Neural progenitor cell (in vitro differentiated cells): ENCODE measurements at regions not wholly inside any gene's neighbourhood (a gene's known extent, or its start where the extent isn't known, plus 50 kb on each side); places are given as distances from the start of the nearest gene placed in this dataset.

ENCODE experiments used
- DNase-seq: peaks from one replicate; pipeline ENCODE4 v3.0.0-alpha.2; 2016; ENCODE audit warnings: low spot score
- H2AFZ ChIP-seq: fragments of 200-600 bp; sonication (generic); replicated peaks from 2 replicates; pipeline ENCODE4 v1.6.1; 2016; ENCODE audit warnings: antibody characterized with exemption
- H3F3A ChIP-seq: fragments of 200-600 bp; sonication (generic); 2 replicates; pipeline ENCODE4 v1.6.1; 2016; ENCODE audit warnings: antibody characterized with exemption, low read depth
- H3K27ac ChIP-seq: fragments of 200-600 bp; sonication (generic); 2 replicates; pipeline ENCODE4 v1.5.1; 2016; ENCODE audit warnings: mild to moderate bottlenecking
- H3K27me3 ChIP-seq: fragments of 200-600 bp; sonication (generic); 2 replicates; pipeline ENCODE4 v1.6.1; 2016; ENCODE audit warnings: mild to moderate bottlenecking, moderate library complexity
- H3K36me3 ChIP-seq: fragments of 200-600 bp; sonication (generic); 2 replicates; pipeline ENCODE4 v1.5.1; 2016
- H3K4me1 ChIP-seq: fragments of 200-600 bp; sonication (generic); 2 replicates; pipeline ENCODE4 v1.6.1; 2016; ENCODE audit warnings: mixed run types
- H3K4me2 ChIP-seq: fragments of 200-600 bp; sonication (generic); 2 replicates; pipeline ENCODE4 v1.6.1; 2016
- H3K4me3 ChIP-seq: fragments of 200-600 bp; sonication (generic); 2 replicates; pipeline ENCODE4 v1.5.1; 2016
- H3K79me2 ChIP-seq: fragments of 200-600 bp; sonication (generic); 2 replicates; pipeline ENCODE4 v1.6.1; 2016; ENCODE audit warnings: low read depth
- H3K9ac ChIP-seq: fragments of 200-600 bp; sonication (generic); 2 replicates; pipeline ENCODE4 v1.6.1; 2016
- H3K9me3 ChIP-seq: fragments of 200-600 bp; sonication (generic); 2 replicates; pipeline ENCODE4 v1.5.1; 2016; ENCODE audit warnings: low read depth
- H4K20me1 ChIP-seq: fragments of 200-600 bp; sonication (generic); 2 replicates; pipeline ENCODE4 v1.6.1; 2016; ENCODE audit warnings: low read depth
- H3K27ac Mint-ChIP-seq: 3 replicates; pipeline ENCODE4 v1.8.0; 2021; ENCODE audit warnings: mixed read lengths
- H3K27me3 Mint-ChIP-seq: 2 replicates; pipeline ENCODE4 v1.8.0; 2022; ENCODE audit warnings: low read depth, mild to moderate bottlenecking, inconsistent platforms, moderate library complexity, mixed read lengths; ENCODE audit not compliant: insufficient read depth
- H3K36me3 Mint-ChIP-seq: 3 replicates; pipeline ENCODE4 v1.8.0; 2021; ENCODE audit warnings: mixed read lengths
- H3K4me1 Mint-ChIP-seq: 3 replicates; pipeline ENCODE4 v1.8.0; 2021; ENCODE audit warnings: mixed read lengths
- H3K4me3 Mint-ChIP-seq: 3 replicates; pipeline ENCODE4 v1.8.0; 2021; ENCODE audit warnings: mild to moderate bottlenecking, moderate library complexity, mixed read lengths
- H3K9me3 Mint-ChIP-seq: 3 replicates; pipeline ENCODE4 v1.8.0; 2020; ENCODE audit warnings: mixed read lengths
- CTCF ChIP-seq: fragments of 200-600 bp; sonication (generic); IDR thresholded peaks from 2 replicates; pipeline ENCODE4 v1.5.1; 2017; ENCODE audit warnings: antibody characterized with exemption, mild to moderate bottlenecking
- EZH2 ChIP-seq: fragments of 200-600 bp; sonication (generic); IDR thresholded peaks from 2 replicates; pipeline ENCODE4 v1.6.1; 2017; ENCODE audit warnings: antibody characterized with exemption, mild to moderate bottlenecking, moderate library complexity
- EZH2phosphoT487 ChIP-seq: fragments of 200-600 bp; sonication (generic); IDR thresholded peaks from 2 replicates; pipeline ENCODE4 v1.6.1; 2017; ENCODE audit warnings: antibody characterized with exemption

- Histone ChIP-seq H3K9ac (no peak overlapping the region), H3K79me2 (no peaks in the 10 kb centered on the region), H3K27me3 (no peaks in the 10 kb centered on the region), H3K9me3 (no peaks in the 10 kb centered on the region), H2AFZ (no peak overlapping the region), H3F3A (no peaks in the 10 kb centered on the region), H3K27ac (no peak overlapping the region), H3K4me3 (no peak overlapping the region), H3K36me3 (no peaks in the 10 kb centered on the region), H3K4me1 (no peaks in the 10 kb centered on the region), H3K4me2 (no peak overlapping the region), H4K20me1 (no peaks in the 10 kb centered on the region)
- DNase-seq, result no peak
- no peaks in the 10 kb centered on the region for H3K36me3 Mint-ChIP-seq
- H3K4me1 Mint-ChIP-seq, result no peaks in the 10 kb centered on the region
- no peaks in the 10 kb centered on the region for H3K27me3 Mint-ChIP-seq
- H3K9me3 Mint-ChIP-seq, result no peaks in the 10 kb centered on the region
- TF ChIP-seq EZH2phosphoT487, result no peak
- TF ChIP-seq CTCF, result no peak
- no peak for TF ChIP-seq EZH2
- no peak overlapping the region for H3K4me3 Mint-ChIP-seq
- no peak overlapping the region for H3K27ac Mint-ChIP-seq
These were observed 221.2 kb downstream of the LIG4 start for GRCh38 chr13:107994137-107994536.

GRCh38 chr13:107993239-107993949 is 221.9 kb downstream of the LIG4 start:
- Histone ChIP-seq H2AFZ (no peak overlapping the region), H4K20me1 (no peaks in the 10 kb centered on the region), H3K27me3 (no peaks in the 10 kb centered on the region), H3K36me3 (no peaks in the 10 kb centered on the region), H3K4me2 (no peak overlapping the region), H3K27ac (no peak overlapping the region), H3K4me3 (no peak overlapping the region), H3K4me1 (no peaks in the 10 kb centered on the region), H3K79me2 (no peaks in the 10 kb centered on the region), H3F3A (no peaks in the 10 kb centered on the region), H3K9me3 (no peaks in the 10 kb centered on the region), H3K9ac (no peak overlapping the region)
- no peaks in the 10 kb centered on the region for H3K4me1 Mint-ChIP-seq
- no peak overlapping the region for H3K4me3 Mint-ChIP-seq
- no peak for TF ChIP-seq EZH2
- no peak for TF ChIP-seq CTCF
- no peak for TF ChIP-seq EZH2phosphoT487
- no peaks in the 10 kb centered on the region for H3K36me3 Mint-ChIP-seq
- no peak overlapping the region for H3K27ac Mint-ChIP-seq
- DNase-seq, result no peak
- H3K27me3 Mint-ChIP-seq, result no peaks in the 10 kb centered on the region
- H3K9me3 Mint-ChIP-seq, result no peaks in the 10 kb centered on the region

- no peak overlapping the region for H3K27ac Mint-ChIP-seq
These were observed 222.8 kb downstream of the LIG4 start for GRCh38 chr13:107992542-107992941.

More at GRCh38 chr13:107992542-107992941, 222.8 kb downstream of the LIG4 start:
- no peak overlapping the region for H3K27ac ChIP-seq
- no peaks in the 10 kb centered on the region for H3K36me3 Mint-ChIP-seq
- H3K9me3 Mint-ChIP-seq, result no peaks in the 10 kb centered on the region
- H3F3A ChIP-seq, result no peaks in the 10 kb centered on the region
- no peak overlapping the region for H3K4me3 ChIP-seq
- no peak overlapping the region for H3K4me3 Mint-ChIP-seq
- H3K79me2 ChIP-seq, result no peaks in the 10 kb centered on the region
- no peak overlapping the region for H3K9ac ChIP-seq
- no peaks in the 10 kb centered on the region for H4K20me1 ChIP-seq
- TF ChIP-seq EZH2phosphoT487 (no peak), CTCF (no peak), EZH2 (no peak)
- H3K4me1 ChIP-seq, result no peaks in the 10 kb centered on the region
- no peak overlapping the region for H3K4me2 ChIP-seq
- H3K9me3 ChIP-seq, result no peaks in the 10 kb centered on the region
- peak overlapping the region; percentile 26 for H2AFZ ChIP-seq
- DNase-seq, result no peak
- no peaks in the 10 kb centered on the region for H3K27me3 Mint-ChIP-seq
- no peaks in the 10 kb centered on the region for H3K36me3 ChIP-seq
- no peaks in the 10 kb centered on the region for H3K27me3 ChIP-seq
- no peaks in the 10 kb centered on the region for H3K4me1 Mint-ChIP-seq
